ENCODE measurements at regions not wholly inside any gene's neighbourhood (a gene's known extent, or its start where the extent isn't known, plus 50 kb on each side); places are given as distances from the start of the nearest gene placed in this dataset.

- TF ChIP-seq CTCF (IDR thresholded peaks at IDR 0.05) (no peak), POLR2A (IDR thresholded peaks at IDR 0.05) (no peak)
These were observed 1701.3 kb upstream of the PRR20A start for GRCh38 chr13:55439450-55439849.

Measured in thyroid gland (tissue), 4 donors.